HuH-7.5 (cell line): ENCODE measurements at regions not wholly inside any gene's neighbourhood (a gene's known extent, or its start where the extent isn't known, plus 50 kb on each side); places are given as distances from the start of the nearest gene placed in this dataset.
"Not testable (repeated sequence)": the region's sequence is repeated elsewhere in the genome, so short reads cannot be mapped to it uniquely, and the experiment has no call there.

Source experiments
- DNase-seq: peaks from one replicate; pipeline ENCODE4 v3.0.0; 2011; ENCODE audit warnings: low spot score

- no peak for DNase-seq
Observed at GRCh38 chr15:35929740-35930444, 383.9 kb upstream of the DPH6 start.

GRCh38 chr15:35931799-35932341, 385.9 kb upstream of the DPH6 start:
- DNase-seq = no peak

- DNase-seq = no peak
Observed at GRCh38 chr15:35932531-35932930, 386.6 kb upstream of the DPH6 start.

DNA sequence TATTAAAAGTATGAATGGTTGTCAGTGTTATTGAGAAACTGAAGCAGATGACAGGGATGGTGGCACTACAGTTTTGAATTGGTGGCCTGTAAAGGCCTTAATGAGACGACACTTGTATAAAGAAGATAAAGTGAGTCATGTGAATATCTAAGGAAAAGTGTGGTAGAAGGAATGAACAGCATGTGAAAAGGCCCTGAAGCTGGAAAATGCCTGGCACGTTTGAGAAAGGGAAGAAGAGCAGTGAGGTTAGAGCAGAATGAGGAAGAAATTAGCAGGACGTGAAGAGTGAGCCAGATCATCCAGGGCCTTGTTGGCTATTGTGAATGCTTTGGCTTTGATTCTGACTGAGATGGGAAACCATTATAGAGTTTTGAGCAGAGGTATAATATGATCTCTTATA, 387.6 kb upstream of the DPH6 start:
- DNase-seq = no peak

DNA sequence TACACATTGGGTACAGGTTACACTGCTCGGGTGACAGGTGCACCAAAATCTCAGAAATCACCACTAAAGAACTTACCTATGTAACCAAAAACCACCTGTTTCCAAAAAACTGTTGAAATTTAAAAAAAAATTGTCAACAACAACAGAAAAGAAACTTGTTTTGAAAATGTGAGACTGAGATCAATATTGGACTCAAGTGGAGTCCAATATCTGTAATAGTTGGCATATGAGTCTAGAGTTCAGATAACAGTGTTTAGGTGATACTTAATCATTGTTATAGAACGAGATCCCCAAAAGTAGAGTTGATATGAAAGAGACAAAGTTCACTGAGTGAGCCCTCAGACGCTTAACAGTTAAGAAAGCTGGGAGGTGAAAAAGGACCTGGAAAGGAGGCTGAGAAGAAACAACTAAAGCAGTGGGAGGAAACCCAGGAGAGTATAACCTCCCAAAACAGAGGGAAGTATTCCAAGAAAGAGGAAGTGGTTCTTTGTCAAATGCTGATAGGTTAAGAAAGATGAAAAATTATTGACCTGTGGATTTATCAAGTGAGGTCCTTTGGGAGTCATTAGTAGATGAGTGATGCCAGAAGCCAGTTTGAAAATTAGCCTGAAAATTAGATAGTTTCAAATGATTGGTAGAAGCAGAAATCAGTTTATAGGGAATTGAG, 388.6 kb upstream of the DPH6 start:
- no peak for DNase-seq

DNA sequence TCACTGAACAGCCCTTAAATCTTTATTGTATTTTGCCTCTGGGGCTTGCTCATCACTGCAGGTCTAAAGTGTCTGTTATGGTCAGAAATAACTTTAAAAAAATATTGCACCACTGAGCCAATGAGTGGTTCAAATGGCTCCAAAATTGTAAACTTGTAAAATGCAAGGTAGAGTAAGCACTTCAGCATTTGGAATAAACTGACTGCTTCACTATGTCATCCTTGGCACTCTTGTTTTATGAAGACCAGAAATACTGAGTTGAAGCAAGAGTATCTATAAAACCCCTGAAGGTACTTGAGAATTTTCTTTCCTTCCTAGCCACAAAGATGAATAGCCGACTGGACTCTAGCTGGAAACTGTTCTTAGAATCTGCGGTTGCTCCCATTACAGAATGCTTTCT, 390.3 kb upstream of the DPH6 start:
- DNase-seq = no peak

GRCh38 chr15:35937380-35937779, 391.4 kb upstream of the DPH6 start:
- DNase-seq = no peak

DNA sequence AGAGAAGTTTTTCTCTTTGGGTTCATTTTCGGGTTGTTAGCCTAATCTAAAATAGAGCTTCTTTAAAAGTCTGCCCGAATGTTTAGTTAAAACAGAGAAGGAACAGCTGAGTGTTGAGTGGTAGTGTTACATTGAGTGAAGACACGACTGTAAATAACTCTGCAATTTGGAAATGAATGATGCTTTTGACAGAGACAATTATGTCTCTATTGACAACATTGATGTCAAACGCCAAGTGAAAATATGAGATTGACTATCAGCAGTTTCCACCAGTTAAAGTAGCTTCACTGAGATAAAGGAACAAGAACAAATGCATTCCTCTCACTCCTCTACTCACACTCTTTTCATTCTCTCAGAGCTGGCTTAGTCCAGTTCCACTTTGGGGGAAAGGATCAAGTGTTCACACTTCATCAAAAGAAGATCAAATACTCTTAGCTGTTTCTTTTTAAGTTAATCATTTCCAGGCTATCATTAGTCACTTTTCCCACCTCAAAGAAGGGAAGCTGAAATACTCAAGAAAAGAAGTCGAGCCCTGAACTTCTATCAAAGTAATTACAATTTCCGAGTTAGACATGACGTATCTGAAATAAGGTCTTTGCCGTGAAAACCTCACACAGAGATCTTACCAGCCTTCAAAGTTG, 399.1 kb upstream of the DPH6 start:
- no peak for DNase-seq

DNA sequence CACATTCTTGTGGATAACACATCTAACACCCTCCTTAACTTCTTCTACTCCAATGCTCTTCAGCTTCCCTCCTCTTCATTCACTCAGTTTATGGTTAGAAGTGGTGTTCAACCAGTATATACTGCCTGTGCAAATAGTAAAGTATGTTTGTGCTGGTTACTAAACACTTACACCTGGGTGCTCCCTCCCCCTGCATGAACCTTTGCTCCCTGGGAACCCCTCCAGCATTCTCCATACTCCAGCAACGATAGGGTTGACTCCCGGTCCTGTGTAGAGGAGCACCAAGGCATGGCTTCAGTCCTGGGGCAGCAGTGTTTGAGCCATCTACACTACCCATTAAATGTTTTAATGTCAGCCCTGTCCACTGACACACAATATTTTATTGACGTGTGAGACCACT, 407.5 kb upstream of the DPH6 start:
- no peak for DNase-seq

DNA sequence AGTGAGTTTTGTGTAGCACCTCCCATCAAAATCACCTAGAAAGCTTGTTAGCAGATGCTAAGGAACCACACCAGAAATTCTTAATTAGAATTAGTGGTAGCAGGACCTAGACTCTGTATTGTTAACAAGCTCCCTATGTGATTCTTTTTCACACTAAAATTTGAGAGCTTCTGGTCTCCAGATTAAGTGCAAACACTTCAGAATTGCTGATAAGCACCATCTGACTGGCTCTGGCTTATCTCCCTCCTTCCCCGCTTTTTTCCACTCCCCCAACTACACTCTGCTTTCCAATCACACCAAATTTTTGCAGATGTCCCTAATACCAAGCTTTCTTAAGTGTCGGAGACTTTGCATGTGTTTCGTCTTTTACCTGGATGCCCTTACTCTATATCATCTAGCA, 410.1 kb upstream of the DPH6 start:
- DNase-seq = no peak

DNA sequence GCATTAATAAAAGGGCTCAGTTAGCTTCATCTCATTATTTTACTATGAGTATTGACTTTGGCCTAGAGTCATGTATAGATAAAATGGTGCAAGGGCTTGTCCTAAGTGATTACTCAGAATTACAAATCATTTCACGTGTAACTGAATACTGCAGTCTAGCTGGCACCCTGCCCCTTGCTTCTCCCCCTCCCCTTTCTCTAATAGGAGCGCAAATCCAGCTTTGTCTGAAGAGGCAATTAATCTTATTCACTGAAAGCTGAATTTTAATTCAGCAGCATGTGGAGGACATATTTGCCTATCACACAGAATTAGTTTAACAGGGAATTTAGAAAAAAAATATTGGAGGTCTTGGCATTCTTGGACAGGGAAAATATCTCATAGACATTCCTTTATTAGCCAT, 412.1 kb upstream of the DPH6 start:
- no peak for DNase-seq

DNA sequence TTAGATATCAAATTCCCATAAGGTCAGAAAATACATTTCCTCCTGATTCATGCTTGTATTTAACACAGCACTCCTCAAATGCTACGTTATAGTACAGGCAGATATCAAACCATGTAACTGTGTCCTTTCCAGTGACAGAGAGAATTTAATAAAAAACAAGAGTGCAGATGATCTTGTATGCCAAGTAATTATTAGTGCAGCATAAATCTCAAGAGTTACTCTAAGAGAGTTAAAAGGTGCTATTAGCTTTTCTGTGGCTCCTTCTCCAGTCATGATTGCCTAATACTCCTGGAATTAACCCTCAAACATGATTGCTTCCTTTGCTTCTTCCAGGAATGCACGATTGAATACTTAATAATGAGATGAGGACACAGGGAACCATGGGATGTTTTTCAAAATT, 413.0 kb upstream of the DPH6 start:
- no peak for DNase-seq

GRCh38 chr15:35963326-35963725, 417.4 kb upstream of the DPH6 start:
- DNase-seq = no peak

- no peak for DNase-seq
Observed at GRCh38 chr15:35966781-35967180, 420.8 kb upstream of the DPH6 start.

- not testable (repeated sequence) for DNase-seq
Observed at GRCh38 chr15:35967968-35968367, 422.0 kb upstream of the DPH6 start.

DNA sequence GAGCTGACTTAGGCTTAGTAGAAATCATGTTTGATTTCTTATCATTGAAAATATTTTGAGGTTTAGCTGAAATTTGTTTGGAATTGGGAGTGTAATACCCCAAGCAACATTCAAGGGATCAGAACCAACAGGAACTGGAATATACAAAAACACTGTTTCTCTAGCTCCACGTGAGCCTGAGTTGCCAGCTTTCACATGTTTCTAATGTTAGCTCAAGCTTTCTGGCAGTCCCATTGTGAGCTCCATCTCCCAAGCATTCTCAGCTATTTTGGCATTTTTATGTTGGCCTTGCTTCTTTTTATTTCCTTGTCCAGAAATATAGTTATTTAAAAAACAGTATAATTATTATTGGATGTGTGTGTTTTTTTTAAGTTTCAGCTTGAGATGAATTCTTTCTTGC, 427.1 kb upstream of the DPH6 start:
- no peak for DNase-seq

DNA sequence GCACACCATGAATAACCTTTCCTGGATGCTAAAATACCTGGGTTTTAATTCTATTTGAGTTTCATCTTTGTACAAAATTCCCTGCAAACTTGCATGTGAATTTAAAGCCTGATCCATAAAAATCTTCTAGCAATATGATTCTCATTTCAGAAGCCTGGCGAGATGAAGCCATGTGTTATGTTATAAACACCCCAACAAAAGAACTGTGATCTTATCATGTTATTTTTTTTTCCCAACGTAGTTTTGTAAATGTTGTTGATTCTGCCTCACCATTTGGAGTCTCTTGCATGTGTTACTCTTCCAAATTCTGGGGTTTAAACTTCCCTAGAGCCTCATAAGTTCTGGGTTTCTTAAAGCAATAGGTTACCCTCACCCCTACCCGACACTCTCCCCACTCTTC, 428.1 kb upstream of the DPH6 start:
- no peak for DNase-seq

- no peak for DNase-seq
Observed at GRCh38 chr15:35975941-35976340, 430.0 kb upstream of the DPH6 start.

- DNase-seq = no peak
Observed at GRCh38 chr15:35979608-35980007, 433.6 kb upstream of the DPH6 start.

DNA sequence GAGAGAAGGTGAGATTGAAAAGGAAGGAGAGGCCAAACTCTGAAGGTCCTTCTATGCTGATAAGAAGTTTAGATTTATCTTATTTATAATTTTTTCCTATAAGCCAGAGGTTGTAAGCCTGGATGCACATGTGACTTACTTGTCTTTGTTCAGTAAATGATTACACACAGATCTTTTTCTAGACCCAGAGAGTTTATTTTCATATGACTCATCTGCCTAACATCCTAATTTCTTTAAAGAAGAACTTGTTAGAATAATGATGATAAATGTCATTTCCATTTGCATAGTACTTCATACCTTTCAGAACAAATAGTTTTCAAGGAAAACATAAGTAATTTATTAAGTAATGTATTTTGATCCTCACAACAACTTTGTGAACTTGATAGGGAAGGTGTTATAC, 434.8 kb upstream of the DPH6 start:
- DNase-seq = no peak

GRCh38 chr15:35986191-35986721, 440.3 kb upstream of the DPH6 start:
- no peak for DNase-seq

DNA sequence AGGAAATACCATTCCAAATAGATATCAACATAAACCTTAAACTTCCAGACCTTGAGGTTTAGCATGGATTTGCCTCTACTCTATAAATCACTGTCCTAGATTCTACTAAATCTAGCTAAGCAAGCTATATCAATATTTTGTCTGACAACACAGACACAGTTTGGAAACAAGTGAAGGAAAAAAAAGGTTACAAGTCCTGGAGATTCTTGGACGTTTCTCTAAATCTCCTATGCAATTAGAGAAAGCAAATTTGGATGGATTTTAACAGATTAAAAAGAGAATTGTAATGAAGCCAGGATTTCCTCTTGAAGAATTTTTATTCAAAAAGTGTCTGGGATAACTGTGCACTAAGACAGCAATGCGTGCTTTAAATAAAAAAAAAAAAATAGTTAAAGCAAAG, 441.1 kb upstream of the DPH6 start:
- DNase-seq = no peak

- DNase-seq = no peak
Observed at GRCh38 chr15:35991386-35991785, 445.4 kb upstream of the DPH6 start.
